K562 (cell line): ENCODE measurements at regions not wholly inside any gene's neighbourhood (a gene's known extent, or its start where the extent isn't known, plus 50 kb on each side); places are given as distances from the start of the nearest gene placed in this dataset.

Experiments used
- BRD4 ChIP-seq: fragments of 200-600 bp; sonication (generic); IDR thresholded peaks from 2 replicates; pipeline ENCODE4 v1.6.1; 2017; ENCODE audit warnings: inconsistent platforms
- CCNT2 ChIP-seq: IDR thresholded peaks from 2 replicates; pipeline ENCODE4 v1.6.1; 2011; ENCODE audit warnings: borderline replicate concordance, low read depth, mild to moderate bottlenecking, moderate library complexity, mixed read lengths, low read length; ENCODE audit not compliant: insufficient read length; ENCODE audit errors: extremely low read depth
- DPF2 ChIP-seq: fragments of 450-650 bp; IDR thresholded peaks from 2 replicates; pipeline ENCODE4 v1.6.1; 2016
- ERF ChIP-seq: fragments of 450-650 bp; formaldehyde crosslinking; IDR thresholded peaks from 2 replicates; pipeline ENCODE4 v1.4.0; 2020; ENCODE audit warnings: mild to moderate bottlenecking, mixed read lengths
- KAT2B ChIP-seq: IDR thresholded peaks from one replicate; pipeline ENCODE4 v1.6.1; 2012; ENCODE audit warnings: low read depth, mild to moderate bottlenecking, control low read depth, inconsistent platforms, low read length, moderate library complexity
- KAT8 ChIP-seq: fragments of 450-650 bp; IDR thresholded peaks from 2 replicates; pipeline ENCODE4 v1.6.1; 2016; ENCODE audit warnings: low read depth, mild to moderate bottlenecking
- NR2C2 ChIP-seq, 2 experiments: fragments of 200-800 bp in 1 of 2; sonication (Bioruptor generic) in 1 of 2; sonication (generic) in 1 of 2; formaldehyde crosslinking in 1 of 2; IDR thresholded peaks; 2 replicates each; pipeline versions ENCODE4 v1.6.1 to v1.8.0; 2016 to 2022; ENCODE audit warnings: mild to moderate bottlenecking in 1 of 2, missing compliant biosample characterization in 1 of 2, missing genetic modification characterization in 1 of 2, missing genetic modification reagents in 1 of 2
- RBM14 ChIP-seq: fragments of 200-400 bp; formaldehyde crosslinking; IDR thresholded peaks from 2 replicates; pipeline ENCODE4 v1.6.1; 2018; ENCODE audit warnings: low read depth, mild to moderate bottlenecking, low read length, moderate library complexity, borderline replicate concordance; ENCODE audit not compliant: insufficient read depth
- SMARCA5 ChIP-seq: fragments of 450-650 bp; IDR thresholded peaks from 2 replicates; pipeline ENCODE4 v1.6.1; 2016
- ZNF124 ChIP-seq: sonication (generic); formaldehyde crosslinking; IDR thresholded peaks from 2 replicates; pipeline ENCODE4 v1.8.1; 2022; ENCODE audit warnings: missing genetic modification reagents
- ZNF165 ChIP-seq: fragments of 250-450 bp; sonication (Bioruptor Pico); IDR thresholded peaks from 2 replicates; pipeline ENCODE4 v1.4.0; 2020; ENCODE audit warnings: borderline replicate concordance
- ZNF24 ChIP-seq: fragments of 450-650 bp; IDR thresholded peaks from 2 replicates; pipeline ENCODE4 v1.6.1; 2016
- TF ChIP-seq, protein P1 (sequence below): fragments of 450-650 bp; IDR thresholded peaks from 2 replicates; pipeline ENCODE4 v1.6.1; 2016; ENCODE audit warnings: mild to moderate bottlenecking, moderate library complexity
- TF ChIP-seq, protein P2 (sequence below): conservative IDR thresholded peaks from 2 replicates; pipeline ENCODE4 v1.6.1; 2011; ENCODE audit warnings: low read depth, mild to moderate bottlenecking, low read length; ENCODE audit not compliant: control insufficient read depth

DNA sequence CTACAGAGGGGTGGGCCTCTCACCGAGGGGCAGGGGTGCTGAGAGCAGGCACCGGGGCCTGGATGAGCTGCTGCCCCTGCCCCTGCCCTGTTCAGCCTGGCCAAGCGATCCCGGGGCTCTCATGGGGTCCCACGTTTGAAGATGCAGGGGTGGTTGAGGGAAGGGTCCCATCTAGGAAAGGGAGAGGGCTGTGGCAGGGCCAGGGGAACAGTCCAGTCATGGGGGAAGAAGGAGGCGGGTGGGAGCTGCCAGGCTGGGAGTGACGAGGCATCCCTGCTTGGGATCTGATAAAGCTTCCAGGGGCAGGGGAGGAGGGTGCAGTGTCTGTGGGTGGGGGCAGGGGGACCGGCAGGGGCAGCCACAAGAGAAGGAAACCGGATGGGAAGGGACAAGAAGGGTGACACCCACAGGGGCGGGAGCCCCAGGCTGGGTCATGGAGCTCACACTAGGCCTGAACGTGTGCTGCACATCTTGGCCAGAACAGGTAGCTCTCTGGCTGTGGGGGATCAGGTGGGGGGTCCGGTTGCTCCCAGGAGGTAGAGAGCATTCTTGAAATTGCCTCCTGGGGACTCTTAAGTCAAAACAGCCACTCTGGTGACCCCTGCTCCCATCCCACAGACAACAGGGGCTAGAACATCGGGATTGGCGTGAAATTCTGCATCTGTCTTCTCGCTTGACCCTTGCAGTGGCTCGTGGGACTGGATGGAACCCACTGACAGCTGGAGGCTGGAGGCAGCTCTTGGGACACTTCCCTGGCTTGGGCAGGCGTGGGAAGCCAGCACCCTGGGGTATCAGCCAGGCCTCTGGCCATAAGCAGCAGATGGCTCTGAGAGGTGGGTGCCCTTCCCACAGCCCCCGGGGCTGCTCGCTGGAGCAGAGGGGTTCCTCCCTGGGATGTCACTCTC is 58.0 kb upstream of the GATA5 start (continued):
- TF ChIP-seq, protein P1, sequence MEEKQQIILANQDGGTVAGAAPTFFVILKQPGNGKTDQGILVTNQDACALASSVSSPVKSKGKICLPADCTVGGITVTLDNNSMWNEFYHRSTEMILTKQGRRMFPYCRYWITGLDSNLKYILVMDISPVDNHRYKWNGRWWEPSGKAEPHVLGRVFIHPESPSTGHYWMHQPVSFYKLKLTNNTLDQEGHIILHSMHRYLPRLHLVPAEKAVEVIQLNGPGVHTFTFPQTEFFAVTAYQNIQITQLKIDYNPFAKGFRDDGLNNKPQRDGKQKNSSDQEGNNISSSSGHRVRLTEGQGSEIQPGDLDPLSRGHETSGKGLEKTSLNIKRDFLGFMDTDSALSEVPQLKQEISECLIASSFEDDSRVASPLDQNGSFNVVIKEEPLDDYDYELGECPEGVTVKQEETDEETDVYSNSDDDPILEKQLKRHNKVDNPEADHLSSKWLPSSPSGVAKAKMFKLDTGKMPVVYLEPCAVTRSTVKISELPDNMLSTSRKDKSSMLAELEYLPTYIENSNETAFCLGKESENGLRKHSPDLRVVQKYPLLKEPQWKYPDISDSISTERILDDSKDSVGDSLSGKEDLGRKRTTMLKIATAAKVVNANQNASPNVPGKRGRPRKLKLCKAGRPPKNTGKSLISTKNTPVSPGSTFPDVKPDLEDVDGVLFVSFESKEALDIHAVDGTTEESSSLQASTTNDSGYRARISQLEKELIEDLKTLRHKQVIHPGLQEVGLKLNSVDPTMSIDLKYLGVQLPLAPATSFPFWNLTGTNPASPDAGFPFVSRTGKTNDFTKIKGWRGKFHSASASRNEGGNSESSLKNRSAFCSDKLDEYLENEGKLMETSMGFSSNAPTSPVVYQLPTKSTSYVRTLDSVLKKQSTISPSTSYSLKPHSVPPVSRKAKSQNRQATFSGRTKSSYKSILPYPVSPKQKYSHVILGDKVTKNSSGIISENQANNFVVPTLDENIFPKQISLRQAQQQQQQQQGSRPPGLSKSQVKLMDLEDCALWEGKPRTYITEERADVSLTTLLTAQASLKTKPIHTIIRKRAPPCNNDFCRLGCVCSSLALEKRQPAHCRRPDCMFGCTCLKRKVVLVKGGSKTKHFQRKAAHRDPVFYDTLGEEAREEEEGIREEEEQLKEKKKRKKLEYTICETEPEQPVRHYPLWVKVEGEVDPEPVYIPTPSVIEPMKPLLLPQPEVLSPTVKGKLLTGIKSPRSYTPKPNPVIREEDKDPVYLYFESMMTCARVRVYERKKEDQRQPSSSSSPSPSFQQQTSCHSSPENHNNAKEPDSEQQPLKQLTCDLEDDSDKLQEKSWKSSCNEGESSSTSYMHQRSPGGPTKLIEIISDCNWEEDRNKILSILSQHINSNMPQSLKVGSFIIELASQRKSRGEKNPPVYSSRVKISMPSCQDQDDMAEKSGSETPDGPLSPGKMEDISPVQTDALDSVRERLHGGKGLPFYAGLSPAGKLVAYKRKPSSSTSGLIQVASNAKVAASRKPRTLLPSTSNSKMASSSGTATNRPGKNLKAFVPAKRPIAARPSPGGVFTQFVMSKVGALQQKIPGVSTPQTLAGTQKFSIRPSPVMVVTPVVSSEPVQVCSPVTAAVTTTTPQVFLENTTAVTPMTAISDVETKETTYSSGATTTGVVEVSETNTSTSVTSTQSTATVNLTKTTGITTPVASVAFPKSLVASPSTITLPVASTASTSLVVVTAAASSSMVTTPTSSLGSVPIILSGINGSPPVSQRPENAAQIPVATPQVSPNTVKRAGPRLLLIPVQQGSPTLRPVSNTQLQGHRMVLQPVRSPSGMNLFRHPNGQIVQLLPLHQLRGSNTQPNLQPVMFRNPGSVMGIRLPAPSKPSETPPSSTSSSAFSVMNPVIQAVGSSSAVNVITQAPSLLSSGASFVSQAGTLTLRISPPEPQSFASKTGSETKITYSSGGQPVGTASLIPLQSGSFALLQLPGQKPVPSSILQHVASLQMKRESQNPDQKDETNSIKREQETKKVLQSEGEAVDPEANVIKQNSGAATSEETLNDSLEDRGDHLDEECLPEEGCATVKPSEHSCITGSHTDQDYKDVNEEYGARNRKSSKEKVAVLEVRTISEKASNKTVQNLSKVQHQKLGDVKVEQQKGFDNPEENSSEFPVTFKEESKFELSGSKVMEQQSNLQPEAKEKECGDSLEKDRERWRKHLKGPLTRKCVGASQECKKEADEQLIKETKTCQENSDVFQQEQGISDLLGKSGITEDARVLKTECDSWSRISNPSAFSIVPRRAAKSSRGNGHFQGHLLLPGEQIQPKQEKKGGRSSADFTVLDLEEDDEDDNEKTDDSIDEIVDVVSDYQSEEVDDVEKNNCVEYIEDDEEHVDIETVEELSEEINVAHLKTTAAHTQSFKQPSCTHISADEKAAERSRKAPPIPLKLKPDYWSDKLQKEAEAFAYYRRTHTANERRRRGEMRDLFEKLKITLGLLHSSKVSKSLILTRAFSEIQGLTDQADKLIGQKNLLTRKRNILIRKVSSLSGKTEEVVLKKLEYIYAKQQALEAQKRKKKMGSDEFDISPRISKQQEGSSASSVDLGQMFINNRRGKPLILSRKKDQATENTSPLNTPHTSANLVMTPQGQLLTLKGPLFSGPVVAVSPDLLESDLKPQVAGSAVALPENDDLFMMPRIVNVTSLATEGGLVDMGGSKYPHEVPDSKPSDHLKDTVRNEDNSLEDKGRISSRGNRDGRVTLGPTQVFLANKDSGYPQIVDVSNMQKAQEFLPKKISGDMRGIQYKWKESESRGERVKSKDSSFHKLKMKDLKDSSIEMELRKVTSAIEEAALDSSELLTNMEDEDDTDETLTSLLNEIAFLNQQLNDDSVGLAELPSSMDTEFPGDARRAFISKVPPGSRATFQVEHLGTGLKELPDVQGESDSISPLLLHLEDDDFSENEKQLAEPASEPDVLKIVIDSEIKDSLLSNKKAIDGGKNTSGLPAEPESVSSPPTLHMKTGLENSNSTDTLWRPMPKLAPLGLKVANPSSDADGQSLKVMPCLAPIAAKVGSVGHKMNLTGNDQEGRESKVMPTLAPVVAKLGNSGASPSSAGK: peak; percentile 57
- TF ChIP-seq RBM14 (no peak), ZNF24 (no peak), ERF (CRISPR knock-in tag) (0 out of 2 replicates have a peak, but pooled peaks have one; percentile 27), SMARCA5 (0 out of 2 replicates have a peak, but pooled peaks have one; percentile 16), DPF2 (peak; percentile 90), BRD4 (0 out of 2 replicates have a peak, but pooled peaks have one; percentile 46), ZNF124 (no peak), CCNT2 (peak; percentile 27), ZNF165 (CRISPR knock-in tag) (no peak), NR2C2 (CRISPR knock-in tag; IDR thresholded peaks at IDR 0.05) (no peak), NR2C2 (tag; IDR thresholded peaks at IDR 0.05) (peak; percentile 11; the same call in 1 of the 2 replicates), KAT8 (no peak), KAT2B (no peak)
- TF ChIP-seq, protein P2, sequence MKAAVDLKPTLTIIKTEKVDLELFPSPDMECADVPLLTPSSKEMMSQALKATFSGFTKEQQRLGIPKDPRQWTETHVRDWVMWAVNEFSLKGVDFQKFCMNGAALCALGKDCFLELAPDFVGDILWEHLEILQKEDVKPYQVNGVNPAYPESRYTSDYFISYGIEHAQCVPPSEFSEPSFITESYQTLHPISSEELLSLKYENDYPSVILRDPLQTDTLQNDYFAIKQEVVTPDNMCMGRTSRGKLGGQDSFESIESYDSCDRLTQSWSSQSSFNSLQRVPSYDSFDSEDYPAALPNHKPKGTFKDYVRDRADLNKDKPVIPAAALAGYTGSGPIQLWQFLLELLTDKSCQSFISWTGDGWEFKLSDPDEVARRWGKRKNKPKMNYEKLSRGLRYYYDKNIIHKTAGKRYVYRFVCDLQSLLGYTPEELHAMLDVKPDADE: 0 out of 2 replicates have a peak, but pooled peaks have one; percentile 9
